ENCODE measurements at regions not wholly inside any gene's neighbourhood (a gene's known extent, or its start where the extent isn't known, plus 50 kb on each side); places are given as distances from the start of the nearest gene placed in this dataset.

- no peak for DNase-seq (ENCODE audit: low spot score in 2 of 2)
- 62% methylated on average over 4 of the region's 4 CpGs for WGBS
These were observed 176.0 kb downstream of the ESRRB start for GRCh38 chr14:76551906-76552305.

GRCh38 chr14:76564471-76565422 is 188.8 kb downstream of the ESRRB start:
- 85% methylated on average over 18 of the region's 18 CpGs for WGBS
- H3K27me3 ChIP-seq = no peaks in the 10 kb centered on the region
- no peaks in the 10 kb centered on the region for H3K36me3 ChIP-seq
- no peaks in the 10 kb centered on the region for H3K9me3 ChIP-seq
- no peak for TF ChIP-seq CTCF (IDR thresholded peaks at IDR 0.05)
- no peak for TF ChIP-seq POLR2A (IDR thresholded peaks at IDR 0.05)
- no peak for TF ChIP-seq POLR2AphosphoS5 (IDR thresholded peaks at IDR 0.05)
- TF ChIP-seq EP300 (IDR thresholded peaks at IDR 0.05) = no peak
- no peaks in the 10 kb centered on the region for H3K4me1 ChIP-seq
- H3K27ac ChIP-seq = no peak overlapping the region
- DNase-seq (ENCODE audit: low spot score in 2 of 2) = no peak
- H3K4me3 ChIP-seq = no peak overlapping the region

More at GRCh38 chr14:76551906-76552305, 176.0 kb downstream of the ESRRB start:
- Histone ChIP-seq H3K27me3 (no peaks in the 10 kb centered on the region), H3K4me1 (peaks cover 5% of the 10 kb centered on the region), H3K36me3 (no peaks in the 10 kb centered on the region), H3K9me3 (no peaks in the 10 kb centered on the region), H3K4me3 (no peak overlapping the region), H3K27ac (no peak overlapping the region)
- TF ChIP-seq CTCF (IDR thresholded peaks at IDR 0.05) (no peak), EP300 (IDR thresholded peaks at IDR 0.05) (no peak), POLR2AphosphoS5 (IDR thresholded peaks at IDR 0.05) (no peak), POLR2A (IDR thresholded peaks at IDR 0.05) (no peak)

- no peaks in the 10 kb centered on the region for H3K27me3 ChIP-seq
- no peak overlapping the region for H3K4me3 ChIP-seq
- H3K4me1 ChIP-seq = no peaks in the 10 kb centered on the region
- no peak overlapping the region for H3K27ac ChIP-seq
- no peaks in the 10 kb centered on the region for H3K9me3 ChIP-seq
- 77% methylated on average over 4 of the region's 4 CpGs for WGBS
- DNase-seq (ENCODE audit: low spot score in 2 of 2) = no peak
- no peak for TF ChIP-seq EP300 (IDR thresholded peaks at IDR 0.05)
- no peak for TF ChIP-seq POLR2A (IDR thresholded peaks at IDR 0.05)
- TF ChIP-seq POLR2AphosphoS5 (IDR thresholded peaks at IDR 0.05) = no peak
- no peak for TF ChIP-seq CTCF (IDR thresholded peaks at IDR 0.05)
- H3K36me3 ChIP-seq = no peaks in the 10 kb centered on the region
These were observed 190.5 kb downstream of the ESRRB start for GRCh38 chr14:76566439-76566838.

GRCh38 chr14:76574416-76575095 is 186.7 kb upstream of the VASH1 start:
- Histone ChIP-seq H3K9me3 (no peaks in the 10 kb centered on the region), H3K36me3 (no peaks in the 10 kb centered on the region), H3K4me1 (peaks cover 4% of the 10 kb centered on the region), H3K4me3 (no peak overlapping the region), H3K27me3 (peaks cover 8% of the 10 kb centered on the region), H3K27ac (no peak overlapping the region)
- TF ChIP-seq EP300 (IDR thresholded peaks at IDR 0.05) (no peak), POLR2A (IDR thresholded peaks at IDR 0.05) (no peak), CTCF (IDR thresholded peaks at IDR 0.05) (no peak), POLR2AphosphoS5 (IDR thresholded peaks at IDR 0.05) (no peak)
- no peak for DNase-seq (ENCODE audit: low spot score in 2 of 2)
- WGBS = 45% methylated on average over 22 of the region's 22 CpGs

- Histone ChIP-seq H3K27ac (no peak overlapping the region), H3K36me3 (no peaks in the 10 kb centered on the region), H3K4me1 (peaks cover 4% of the 10 kb centered on the region), H3K27me3 (peaks cover 8% of the 10 kb centered on the region), H3K4me3 (no peak overlapping the region), H3K9me3 (no peaks in the 10 kb centered on the region)
- TF ChIP-seq EP300 (IDR thresholded peaks at IDR 0.05) = no peak
- no peak for TF ChIP-seq CTCF (IDR thresholded peaks at IDR 0.05)
- TF ChIP-seq POLR2A (IDR thresholded peaks at IDR 0.05) = no peak
- no peak for TF ChIP-seq POLR2AphosphoS5 (IDR thresholded peaks at IDR 0.05)
- no peak for DNase-seq (ENCODE audit: low spot score in 2 of 2)
- WGBS = 36% methylated on average over 9 of the region's 9 CpGs
These were observed 186.2 kb upstream of the VASH1 start for GRCh38 chr14:76575108-76575507.

All from suprapubic skin (tissue), 4 donors.